ENCODE measurements at regions not wholly inside any gene's neighbourhood (a gene's known extent, or its start where the extent isn't known, plus 50 kb on each side); places are given as distances from the start of the nearest gene placed in this dataset.

- no peak for TF ChIP-seq ZNF180 (CRISPR knock-in tag; IDR thresholded peaks at IDR 0.05; ENCODE audit: borderline replicate concordance, low read depth)
- no peak for TF ChIP-seq FOXJ3 (CRISPR knock-in tag; IDR thresholded peaks at IDR 0.05; ENCODE audit: borderline replicate concordance)
- TF ChIP-seq, protein P1, sequence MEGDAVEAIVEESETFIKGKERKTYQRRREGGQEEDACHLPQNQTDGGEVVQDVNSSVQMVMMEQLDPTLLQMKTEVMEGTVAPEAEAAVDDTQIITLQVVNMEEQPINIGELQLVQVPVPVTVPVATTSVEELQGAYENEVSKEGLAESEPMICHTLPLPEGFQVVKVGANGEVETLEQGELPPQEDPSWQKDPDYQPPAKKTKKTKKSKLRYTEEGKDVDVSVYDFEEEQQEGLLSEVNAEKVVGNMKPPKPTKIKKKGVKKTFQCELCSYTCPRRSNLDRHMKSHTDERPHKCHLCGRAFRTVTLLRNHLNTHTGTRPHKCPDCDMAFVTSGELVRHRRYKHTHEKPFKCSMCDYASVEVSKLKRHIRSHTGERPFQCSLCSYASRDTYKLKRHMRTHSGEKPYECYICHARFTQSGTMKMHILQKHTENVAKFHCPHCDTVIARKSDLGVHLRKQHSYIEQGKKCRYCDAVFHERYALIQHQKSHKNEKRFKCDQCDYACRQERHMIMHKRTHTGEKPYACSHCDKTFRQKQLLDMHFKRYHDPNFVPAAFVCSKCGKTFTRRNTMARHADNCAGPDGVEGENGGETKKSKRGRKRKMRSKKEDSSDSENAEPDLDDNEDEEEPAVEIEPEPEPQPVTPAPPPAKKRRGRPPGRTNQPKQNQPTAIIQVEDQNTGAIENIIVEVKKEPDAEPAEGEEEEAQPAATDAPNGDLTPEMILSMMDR (CRISPR knock-in tag; IDR thresholded peaks at IDR 0.05), result no peak
- TF ChIP-seq SNAPC2 (CRISPR knock-in tag; IDR thresholded peaks at IDR 0.05), result no peak
- TF ChIP-seq POLR2AphosphoS2 (IDR thresholded peaks at IDR 0.05; ENCODE audit: low read depth, low read length), result no peak
- TF ChIP-seq, protein P2, sequence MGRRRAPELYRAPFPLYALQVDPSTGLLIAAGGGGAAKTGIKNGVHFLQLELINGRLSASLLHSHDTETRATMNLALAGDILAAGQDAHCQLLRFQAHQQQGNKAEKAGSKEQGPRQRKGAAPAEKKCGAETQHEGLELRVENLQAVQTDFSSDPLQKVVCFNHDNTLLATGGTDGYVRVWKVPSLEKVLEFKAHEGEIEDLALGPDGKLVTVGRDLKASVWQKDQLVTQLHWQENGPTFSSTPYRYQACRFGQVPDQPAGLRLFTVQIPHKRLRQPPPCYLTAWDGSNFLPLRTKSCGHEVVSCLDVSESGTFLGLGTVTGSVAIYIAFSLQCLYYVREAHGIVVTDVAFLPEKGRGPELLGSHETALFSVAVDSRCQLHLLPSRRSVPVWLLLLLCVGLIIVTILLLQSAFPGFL (CRISPR knock-in tag; IDR thresholded peaks at IDR 0.05), result no peak
- no peak for TF ChIP-seq POLR2A (IDR thresholded peaks at IDR 0.05; ENCODE audit: insufficient read depth in 1 of 2, low read depth in 2 of 2, low read length in 2 of 2)
- no peak for TF ChIP-seq ZNF274 (CRISPR knock-in tag; IDR thresholded peaks at IDR 0.05)
- TF ChIP-seq NFIC (IDR thresholded peaks at IDR 0.05; ENCODE audit: low read length), result no peak
- TF ChIP-seq RAD51 (IDR thresholded peaks at IDR 0.05; ENCODE audit: borderline replicate concordance), result no peak
- no peak for TF ChIP-seq SMYD3 (CRISPR knock-in tag; IDR thresholded peaks at IDR 0.05)
- TF ChIP-seq HNRNPLL (IDR thresholded peaks at IDR 0.05; ENCODE audit: low read depth, low read length, poor library complexity, severe bottlenecking), result no peak
- TF ChIP-seq, protein P3, sequence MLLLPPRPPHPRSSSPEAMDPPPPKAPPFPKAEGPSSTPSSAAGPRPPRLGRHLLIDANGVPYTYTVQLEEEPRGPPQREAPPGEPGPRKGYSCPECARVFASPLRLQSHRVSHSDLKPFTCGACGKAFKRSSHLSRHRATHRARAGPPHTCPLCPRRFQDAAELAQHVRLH (CRISPR knock-in tag; IDR thresholded peaks at IDR 0.05; ENCODE audit: borderline replicate concordance, low read depth), result no peak
- no peak for TF ChIP-seq TCF12 (IDR thresholded peaks at IDR 0.05)
- TF ChIP-seq TCF12 (CRISPR knock-in tag; IDR thresholded peaks at IDR 0.05), result no peak
These were observed 164.4 kb downstream of the HGF start for GRCh38 chr7:81605493-81605892.

Data from HepG2 (cell line).